HEK293 (cell line): ENCODE measurements at regions not wholly inside any gene's neighbourhood (a gene's known extent, or its start where the extent isn't known, plus 50 kb on each side); places are given as distances from the start of the nearest gene placed in this dataset.

Source experiments
- BCL11A ChIP-seq: fragments of 450-650 bp; formaldehyde crosslinking; IDR thresholded peaks from 2 replicates; pipeline ENCODE4 v1.5.1; 2016; ENCODE audit warnings: low read depth, missing biosample characterization, missing genetic modification characterization
- REPIN1 ChIP-seq: fragments of 450-650 bp; formaldehyde crosslinking; IDR thresholded peaks from 2 replicates; pipeline ENCODE4 v1.5.1; 2017; ENCODE audit warnings: missing biosample characterization, missing genetic modification characterization, low read depth
- ZNF324 ChIP-seq: fragments of 450-650 bp; formaldehyde crosslinking; IDR thresholded peaks from 2 replicates; pipeline ENCODE4 v1.5.1; 2016; ENCODE audit warnings: missing biosample characterization, missing genetic modification characterization
- ZNF398 ChIP-seq: fragments of 450-650 bp; formaldehyde crosslinking; IDR thresholded peaks from 2 replicates; pipeline ENCODE4 v1.5.1; 2017; ENCODE audit warnings: missing biosample characterization, missing genetic modification characterization
- TF ChIP-seq, protein P1 (sequence below): fragments of 450-650 bp; formaldehyde crosslinking; IDR thresholded peaks from 2 replicates; pipeline ENCODE4 v1.5.1; 2016; ENCODE audit warnings: missing biosample characterization, missing genetic modification characterization
- TF ChIP-seq, protein P2 (sequence below): fragments of 450-650 bp; formaldehyde crosslinking; IDR thresholded peaks from 2 replicates; pipeline ENCODE4 v1.5.1; 2016; ENCODE audit warnings: missing biosample characterization, missing genetic modification characterization

- TF ChIP-seq, protein P1, sequence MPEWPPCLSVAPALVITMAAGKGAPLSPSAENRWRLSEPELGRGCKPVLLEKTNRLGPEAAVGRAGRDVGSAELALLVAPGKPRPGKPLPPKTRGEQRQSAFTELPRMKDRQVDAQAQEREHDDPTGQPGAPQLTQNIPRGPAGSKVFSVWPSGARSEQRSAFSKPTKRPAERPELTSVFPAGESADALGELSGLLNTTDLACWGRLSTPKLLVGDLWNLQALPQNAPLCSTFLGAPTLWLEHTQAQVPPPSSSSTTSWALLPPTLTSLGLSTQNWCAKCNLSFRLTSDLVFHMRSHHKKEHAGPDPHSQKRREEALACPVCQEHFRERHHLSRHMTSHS: no peak
- no peak for TF ChIP-seq REPIN1 (tag by site-specific recombination)
- TF ChIP-seq BCL11A (tag by site-specific recombination): no peak
- TF ChIP-seq ZNF398: no peak
- TF ChIP-seq ZNF324: no peak
- TF ChIP-seq, protein P2, sequence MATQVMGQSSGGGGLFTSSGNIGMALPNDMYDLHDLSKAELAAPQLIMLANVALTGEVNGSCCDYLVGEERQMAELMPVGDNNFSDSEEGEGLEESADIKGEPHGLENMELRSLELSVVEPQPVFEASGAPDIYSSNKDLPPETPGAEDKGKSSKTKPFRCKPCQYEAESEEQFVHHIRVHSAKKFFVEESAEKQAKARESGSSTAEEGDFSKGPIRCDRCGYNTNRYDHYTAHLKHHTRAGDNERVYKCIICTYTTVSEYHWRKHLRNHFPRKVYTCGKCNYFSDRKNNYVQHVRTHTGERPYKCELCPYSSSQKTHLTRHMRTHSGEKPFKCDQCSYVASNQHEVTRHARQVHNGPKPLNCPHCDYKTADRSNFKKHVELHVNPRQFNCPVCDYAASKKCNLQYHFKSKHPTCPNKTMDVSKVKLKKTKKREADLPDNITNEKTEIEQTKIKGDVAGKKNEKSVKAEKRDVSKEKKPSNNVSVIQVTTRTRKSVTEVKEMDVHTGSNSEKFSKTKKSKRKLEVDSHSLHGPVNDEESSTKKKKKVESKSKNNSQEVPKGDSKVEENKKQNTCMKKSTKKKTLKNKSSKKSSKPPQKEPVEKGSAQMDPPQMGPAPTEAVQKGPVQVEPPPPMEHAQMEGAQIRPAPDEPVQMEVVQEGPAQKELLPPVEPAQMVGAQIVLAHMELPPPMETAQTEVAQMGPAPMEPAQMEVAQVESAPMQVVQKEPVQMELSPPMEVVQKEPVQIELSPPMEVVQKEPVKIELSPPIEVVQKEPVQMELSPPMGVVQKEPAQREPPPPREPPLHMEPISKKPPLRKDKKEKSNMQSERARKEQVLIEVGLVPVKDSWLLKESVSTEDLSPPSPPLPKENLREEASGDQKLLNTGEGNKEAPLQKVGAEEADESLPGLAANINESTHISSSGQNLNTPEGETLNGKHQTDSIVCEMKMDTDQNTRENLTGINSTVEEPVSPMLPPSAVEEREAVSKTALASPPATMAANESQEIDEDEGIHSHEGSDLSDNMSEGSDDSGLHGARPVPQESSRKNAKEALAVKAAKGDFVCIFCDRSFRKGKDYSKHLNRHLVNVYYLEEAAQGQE (tag by site-specific recombination): no peak
Observed at GRCh38 chr10:78800006-78800405, 268.8 kb upstream of the ZMIZ1 start.
